ENCODE measurements at regions not wholly inside any gene's neighbourhood (a gene's known extent, or its start where the extent isn't known, plus 50 kb on each side); places are given as distances from the start of the nearest gene placed in this dataset.

DNA sequence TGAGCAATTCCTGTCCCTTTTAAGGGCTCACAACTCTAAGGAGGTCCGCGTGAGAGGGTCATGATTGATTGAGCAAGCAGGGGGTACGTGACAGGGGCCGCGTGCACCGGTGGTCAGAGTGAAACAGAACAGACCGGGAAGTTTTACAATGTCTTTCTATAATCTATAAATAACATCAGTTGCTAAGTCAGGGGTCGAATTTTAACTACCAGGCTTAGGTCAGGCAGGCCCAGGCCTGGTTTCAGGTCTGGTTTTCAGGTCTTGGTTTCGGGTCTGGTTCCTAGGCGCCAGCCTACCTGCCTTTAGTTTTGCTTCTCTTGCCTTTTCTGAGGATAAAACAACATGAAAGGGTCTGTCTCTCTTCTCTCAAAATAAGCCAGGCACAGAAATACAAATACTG is 476.0 kb upstream of the CAMK1G start:
- DNase-seq: no peak
- Histone ChIP-seq H3K27ac (ENCODE audit: low read depth in 1 of 2, low read length in 2 of 2) (no peak overlapping the region), H2AFZ (ENCODE audit: insufficient read depth, low read depth, low read length, poor library complexity, severe bottlenecking) (no peak overlapping the region), H3K4me2 (replicated peaks; ENCODE audit: extremely low read depth, low read length, poor library complexity, severe bottlenecking) (no peak overlapping the region), H3K27me3 (ENCODE audit: control insufficient read depth in 2 of 2, insufficient read depth in 2 of 2, low read length in 2 of 2) (no peaks in the 10 kb centered on the region), H4K20me1 (ENCODE audit: insufficient read depth, low read length) (no peaks in the 10 kb centered on the region), H3K79me2 (ENCODE audit: insufficient read depth, low read length) (no peaks in the 10 kb centered on the region), H3K9me3 (replicated peaks in 1 of 2; ENCODE audit: control insufficient read depth in 1 of 2, insufficient read depth in 1 of 2, low read length in 2 of 2) (no peaks in the 10 kb centered on the region), H3K4me3 (replicated peaks in 1 of 3; ENCODE audit: low read depth in 2 of 3, low read length in 3 of 3) (no peak overlapping the region), H3K4me1 (ENCODE audit: control insufficient read depth in 1 of 2, insufficient read depth in 2 of 2, low read length in 2 of 2) (no peaks in the 10 kb centered on the region), H3K36me3 (replicated peaks in 1 of 2; ENCODE audit: control insufficient read depth in 1 of 2, insufficient read depth in 2 of 2, low read length in 2 of 2) (no peaks in the 10 kb centered on the region), H3K9ac (ENCODE audit: insufficient read depth, low read length, poor library complexity, severe bottlenecking) (no peak overlapping the region)
- Mint-ChIP-seq H3K4me3 (no peak overlapping the region), H3K9me3 (peaks cover 0 to 2% (median 0%) of the 10 kb centered on the region in 7 donors), H3K36me3 (no peaks in the 10 kb centered on the region), H3K27ac (no peak overlapping the region), H3K4me1 (no peaks in the 10 kb centered on the region), H3K27me3 (ENCODE audit: low read depth in 3 of 3) (no peaks in the 10 kb centered on the region)
- intact Hi-C loops (cut with micrococcal nuclease): no loop called here
- WGBS (ENCODE audit: insufficient coverage): 86% methylated on average over 2 of the region's 10 CpGs
- TF ChIP-seq CTCF (IDR thresholded peaks at IDR 0.05): no peak

DNA sequence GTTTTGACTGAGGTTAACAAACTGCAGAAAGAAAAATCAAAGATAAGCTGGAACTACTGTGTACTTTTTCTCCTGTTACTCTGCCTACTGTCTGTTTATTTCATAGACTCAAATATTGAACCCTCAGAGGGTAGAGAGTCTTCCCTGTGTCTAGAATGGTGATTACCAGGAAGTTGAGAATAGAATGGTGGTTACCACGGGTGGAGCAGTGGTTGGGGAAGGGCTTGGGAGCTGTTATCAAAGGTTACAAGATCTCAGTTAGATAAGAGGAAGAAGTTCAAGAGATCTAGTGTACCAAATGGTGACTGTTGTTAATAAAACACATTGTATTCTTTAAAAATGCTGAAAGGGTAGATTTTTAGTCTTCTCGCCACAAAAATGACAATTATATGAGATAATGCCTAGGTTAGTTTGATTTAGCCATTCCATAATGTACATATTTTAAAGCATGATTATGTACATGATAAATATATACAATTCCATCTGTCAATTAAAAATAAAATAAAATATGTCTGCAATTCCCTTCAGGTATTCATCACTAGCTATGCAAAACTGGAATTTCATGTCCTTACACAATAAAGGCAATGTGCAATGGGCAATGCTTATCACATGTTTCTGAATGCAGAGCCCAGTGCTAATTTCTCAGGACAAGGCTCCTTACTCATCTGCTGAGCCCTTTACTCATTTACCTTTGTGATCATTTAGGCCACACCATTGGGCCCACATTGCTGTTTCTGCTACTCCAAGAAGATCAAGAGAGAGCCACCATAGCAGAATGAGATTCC is 474.3 kb upstream of the CAMK1G start:
- intact Hi-C loops (cut with micrococcal nuclease): no loop called here
- H2AFZ ChIP-seq (ENCODE audit: insufficient read depth, low read depth, low read length, poor library complexity, severe bottlenecking): no peak overlapping the region

More for the DNA sequence above, 474.3 kb upstream of the CAMK1G start:
- WGBS (ENCODE audit: insufficient coverage): 20% methylated on average over 1 of the region's 2 CpGs
- H3K27ac ChIP-seq (ENCODE audit: low read depth in 1 of 2, low read length in 2 of 2): no peak overlapping the region
- H3K36me3 Mint-ChIP-seq: no peaks in the 10 kb centered on the region
- H3K79me2 ChIP-seq (ENCODE audit: insufficient read depth, low read length): no peaks in the 10 kb centered on the region
- no peak overlapping the region for H3K4me2 ChIP-seq (replicated peaks; ENCODE audit: extremely low read depth, low read length, poor library complexity, severe bottlenecking)
- H3K27me3 Mint-ChIP-seq (ENCODE audit: low read depth in 3 of 3): no peaks in the 10 kb centered on the region
- H3K27me3 ChIP-seq (ENCODE audit: control insufficient read depth in 2 of 2, insufficient read depth in 2 of 2, low read length in 2 of 2): no peaks in the 10 kb centered on the region
- no peaks in the 10 kb centered on the region for H3K9me3 ChIP-seq (replicated peaks in 1 of 2; ENCODE audit: control insufficient read depth in 1 of 2, insufficient read depth in 1 of 2, low read length in 2 of 2)
- H3K27ac Mint-ChIP-seq: no peak overlapping the region
- H3K36me3 ChIP-seq (replicated peaks in 1 of 2; ENCODE audit: control insufficient read depth in 1 of 2, insufficient read depth in 2 of 2, low read length in 2 of 2): no peaks in the 10 kb centered on the region
- H4K20me1 ChIP-seq (ENCODE audit: insufficient read depth, low read length): no peaks in the 10 kb centered on the region
- DNase-seq: no peak
- H3K4me1 Mint-ChIP-seq: no peaks in the 10 kb centered on the region
- no peaks in the 10 kb centered on the region for H3K4me1 ChIP-seq (ENCODE audit: control insufficient read depth in 1 of 2, insufficient read depth in 2 of 2, low read length in 2 of 2)
- TF ChIP-seq CTCF (IDR thresholded peaks at IDR 0.05): no peak
- no peak overlapping the region for H3K4me3 Mint-ChIP-seq
- no peak overlapping the region for H3K4me3 ChIP-seq (replicated peaks in 1 of 3; ENCODE audit: low read depth in 2 of 3, low read length in 3 of 3)
- H3K9me3 Mint-ChIP-seq: peaks cover 0 to 2% (median 0%) of the 10 kb centered on the region in 7 donors
- H3K9ac ChIP-seq (ENCODE audit: insufficient read depth, low read length, poor library complexity, severe bottlenecking): no peak overlapping the region
